ENCODE measurements at regions not wholly inside any gene's neighbourhood (a gene's known extent, or its start where the extent isn't known, plus 50 kb on each side); places are given as distances from the start of the nearest gene placed in this dataset.

DNA sequence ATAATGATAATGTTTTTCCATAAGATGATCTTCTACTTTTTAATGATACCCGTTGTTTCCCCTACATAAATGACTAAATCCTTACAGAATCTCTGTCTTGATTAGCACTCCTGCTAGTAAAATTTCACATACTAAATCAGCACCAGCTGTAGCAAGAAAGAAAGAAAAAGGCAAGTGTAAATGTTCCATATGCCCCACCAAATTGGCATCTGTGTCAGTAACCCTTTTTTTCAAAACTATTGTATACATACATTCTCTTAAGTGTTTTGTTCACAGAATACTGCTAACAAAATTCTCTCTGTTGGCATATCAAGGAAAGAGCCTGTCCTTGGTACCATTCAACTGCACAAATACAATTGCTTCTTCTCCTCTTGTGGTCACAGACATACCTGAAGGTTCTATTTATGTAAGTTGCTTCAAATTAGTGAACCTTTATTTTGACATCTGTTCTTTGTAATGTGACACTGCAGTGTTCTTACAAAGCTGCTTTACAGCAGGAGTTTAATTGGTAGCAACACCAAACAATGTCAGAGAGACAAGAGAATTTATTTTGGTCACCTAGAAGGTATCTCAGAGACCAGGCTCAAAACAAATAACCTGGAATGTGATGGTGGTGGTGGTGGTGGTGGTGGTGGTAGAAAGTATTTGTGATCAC, 641.9 kb downstream of the ZEB2 start:
- WGBS, result 85% methylated on average over 1 of the region's 1 CpG
- DNase-seq (ENCODE audit: low spot score), result no peak
- Histone ChIP-seq H3K4me3 (ENCODE audit: low read depth in 1 of 3, low read length in 3 of 3) (no peak overlapping the region), H3K9ac (ENCODE audit: low read depth in 1 of 2, low read length in 2 of 2) (no peak overlapping the region), H3K27ac (ENCODE audit: low read depth in 1 of 2, low read length in 2 of 2) (no peak overlapping the region), H3K27me3 (ENCODE audit: control insufficient read depth in 4 of 4, insufficient read depth in 4 of 4, low read length in 3 of 4) (no peaks in the 10 kb centered on the region), H3K36me3 (ENCODE audit: control insufficient read depth in 4 of 4, insufficient read depth in 3 of 4, low read depth in 1 of 4, low read length in 3 of 4) (no peaks in the 10 kb centered on the region), H3K9me3 (ENCODE audit: control insufficient read depth in 4 of 4, low read length in 3 of 4) (peaks cover 0 to 4% (median 0%) of the 10 kb centered on the region in 4 donors), H3K4me1 (ENCODE audit: control insufficient read depth in 4 of 4, insufficient read depth in 4 of 4, low read length in 3 of 4) (no peaks in the 10 kb centered on the region)
- TF ChIP-seq RAD21 (IDR thresholded peaks at IDR 0.05) (no peak), JUND (IDR thresholded peaks at IDR 0.05) (no peak), YY1 (IDR thresholded peaks at IDR 0.05) (no peak), FOXA1 (IDR thresholded peaks at IDR 0.05) (no peak), TAF1 (conservative IDR thresholded peaks at IDR 0.05) (no peak), HNF4A (conservative IDR thresholded peaks at IDR 0.05) (no peak), GABPA (IDR thresholded peaks at IDR 0.05 in 1 of 2, conservative IDR thresholded peaks at IDR 0.05 in 1 of 2) (no peak), HNF4G (IDR thresholded peaks at IDR 0.05) (no peak), FOXA2 (IDR thresholded peaks at IDR 0.05) (no peak), NR2F2 (IDR thresholded peaks at IDR 0.05) (no peak), SP1 (IDR thresholded peaks at IDR 0.05) (no peak), EGR1 (IDR thresholded peaks at IDR 0.05; ENCODE audit: low read depth in 2 of 2) (no peak)
- TF ChIP-seq, protein P1, sequence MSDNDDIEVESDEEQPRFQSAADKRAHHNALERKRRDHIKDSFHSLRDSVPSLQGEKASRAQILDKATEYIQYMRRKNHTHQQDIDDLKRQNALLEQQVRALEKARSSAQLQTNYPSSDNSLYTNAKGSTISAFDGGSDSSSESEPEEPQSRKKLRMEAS (IDR thresholded peaks at IDR 0.05), result no peak
- TF ChIP-seq, protein P2, sequence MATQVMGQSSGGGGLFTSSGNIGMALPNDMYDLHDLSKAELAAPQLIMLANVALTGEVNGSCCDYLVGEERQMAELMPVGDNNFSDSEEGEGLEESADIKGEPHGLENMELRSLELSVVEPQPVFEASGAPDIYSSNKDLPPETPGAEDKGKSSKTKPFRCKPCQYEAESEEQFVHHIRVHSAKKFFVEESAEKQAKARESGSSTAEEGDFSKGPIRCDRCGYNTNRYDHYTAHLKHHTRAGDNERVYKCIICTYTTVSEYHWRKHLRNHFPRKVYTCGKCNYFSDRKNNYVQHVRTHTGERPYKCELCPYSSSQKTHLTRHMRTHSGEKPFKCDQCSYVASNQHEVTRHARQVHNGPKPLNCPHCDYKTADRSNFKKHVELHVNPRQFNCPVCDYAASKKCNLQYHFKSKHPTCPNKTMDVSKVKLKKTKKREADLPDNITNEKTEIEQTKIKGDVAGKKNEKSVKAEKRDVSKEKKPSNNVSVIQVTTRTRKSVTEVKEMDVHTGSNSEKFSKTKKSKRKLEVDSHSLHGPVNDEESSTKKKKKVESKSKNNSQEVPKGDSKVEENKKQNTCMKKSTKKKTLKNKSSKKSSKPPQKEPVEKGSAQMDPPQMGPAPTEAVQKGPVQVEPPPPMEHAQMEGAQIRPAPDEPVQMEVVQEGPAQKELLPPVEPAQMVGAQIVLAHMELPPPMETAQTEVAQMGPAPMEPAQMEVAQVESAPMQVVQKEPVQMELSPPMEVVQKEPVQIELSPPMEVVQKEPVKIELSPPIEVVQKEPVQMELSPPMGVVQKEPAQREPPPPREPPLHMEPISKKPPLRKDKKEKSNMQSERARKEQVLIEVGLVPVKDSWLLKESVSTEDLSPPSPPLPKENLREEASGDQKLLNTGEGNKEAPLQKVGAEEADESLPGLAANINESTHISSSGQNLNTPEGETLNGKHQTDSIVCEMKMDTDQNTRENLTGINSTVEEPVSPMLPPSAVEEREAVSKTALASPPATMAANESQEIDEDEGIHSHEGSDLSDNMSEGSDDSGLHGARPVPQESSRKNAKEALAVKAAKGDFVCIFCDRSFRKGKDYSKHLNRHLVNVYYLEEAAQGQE (IDR thresholded peaks at IDR 0.05), result no peak
- TF ChIP-seq, protein P3, sequence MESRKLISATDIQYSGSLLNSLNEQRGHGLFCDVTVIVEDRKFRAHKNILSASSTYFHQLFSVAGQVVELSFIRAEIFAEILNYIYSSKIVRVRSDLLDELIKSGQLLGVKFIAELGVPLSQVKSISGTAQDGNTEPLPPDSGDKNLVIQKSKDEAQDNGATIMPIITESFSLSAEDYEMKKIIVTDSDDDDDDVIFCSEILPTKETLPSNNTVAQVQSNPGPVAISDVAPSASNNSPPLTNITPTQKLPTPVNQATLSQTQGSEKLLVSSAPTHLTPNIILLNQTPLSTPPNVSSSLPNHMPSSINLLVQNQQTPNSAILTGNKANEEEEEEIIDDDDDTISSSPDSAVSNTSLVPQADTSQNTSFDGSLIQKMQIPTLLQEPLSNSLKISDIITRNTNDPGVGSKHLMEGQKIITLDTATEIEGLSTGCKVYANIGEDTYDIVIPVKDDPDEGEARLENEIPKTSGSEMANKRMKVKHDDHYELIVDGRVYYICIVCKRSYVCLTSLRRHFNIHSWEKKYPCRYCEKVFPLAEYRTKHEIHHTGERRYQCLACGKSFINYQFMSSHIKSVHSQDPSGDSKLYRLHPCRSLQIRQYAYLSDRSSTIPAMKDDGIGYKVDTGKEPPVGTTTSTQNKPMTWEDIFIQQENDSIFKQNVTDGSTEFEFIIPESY (IDR thresholded peaks at IDR 0.05), result no peak
- TF ChIP-seq, protein P4, sequence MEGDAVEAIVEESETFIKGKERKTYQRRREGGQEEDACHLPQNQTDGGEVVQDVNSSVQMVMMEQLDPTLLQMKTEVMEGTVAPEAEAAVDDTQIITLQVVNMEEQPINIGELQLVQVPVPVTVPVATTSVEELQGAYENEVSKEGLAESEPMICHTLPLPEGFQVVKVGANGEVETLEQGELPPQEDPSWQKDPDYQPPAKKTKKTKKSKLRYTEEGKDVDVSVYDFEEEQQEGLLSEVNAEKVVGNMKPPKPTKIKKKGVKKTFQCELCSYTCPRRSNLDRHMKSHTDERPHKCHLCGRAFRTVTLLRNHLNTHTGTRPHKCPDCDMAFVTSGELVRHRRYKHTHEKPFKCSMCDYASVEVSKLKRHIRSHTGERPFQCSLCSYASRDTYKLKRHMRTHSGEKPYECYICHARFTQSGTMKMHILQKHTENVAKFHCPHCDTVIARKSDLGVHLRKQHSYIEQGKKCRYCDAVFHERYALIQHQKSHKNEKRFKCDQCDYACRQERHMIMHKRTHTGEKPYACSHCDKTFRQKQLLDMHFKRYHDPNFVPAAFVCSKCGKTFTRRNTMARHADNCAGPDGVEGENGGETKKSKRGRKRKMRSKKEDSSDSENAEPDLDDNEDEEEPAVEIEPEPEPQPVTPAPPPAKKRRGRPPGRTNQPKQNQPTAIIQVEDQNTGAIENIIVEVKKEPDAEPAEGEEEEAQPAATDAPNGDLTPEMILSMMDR (IDR thresholded peaks at IDR 0.05; ENCODE audit: low read depth, low read length, missing input control), result no peak
- TF ChIP-seq, protein P5, sequence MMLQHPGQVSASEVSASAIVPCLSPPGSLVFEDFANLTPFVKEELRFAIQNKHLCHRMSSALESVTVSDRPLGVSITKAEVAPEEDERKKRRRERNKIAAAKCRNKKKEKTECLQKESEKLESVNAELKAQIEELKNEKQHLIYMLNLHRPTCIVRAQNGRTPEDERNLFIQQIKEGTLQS (IDR thresholded peaks at IDR 0.05), result no peak
